Epithelial cell of proximal tubule (primary cell): ENCODE measurements at regions not wholly inside any gene's neighbourhood (a gene's known extent, or its start where the extent isn't known, plus 50 kb on each side); places are given as distances from the start of the nearest gene placed in this dataset.
"Not testable (repeated sequence)": the region's sequence is repeated elsewhere in the genome, so short reads cannot be mapped to it uniquely, and the experiment has no call there.

Experiments used
- DNase-seq: peaks from one replicate; pipeline ENCODE4 v3.0.0-alpha.2; 2011; ENCODE audit warnings: low read depth
- H3K4me3 ChIP-seq: 2 replicates; pipeline ENCODE4 v1.5.1; 2011; ENCODE audit warnings: low read depth, mild to moderate bottlenecking, low read length
- CTCF ChIP-seq: conservative IDR thresholded peaks from 2 replicates; pipeline ENCODE4 v1.5.1; 2012; ENCODE audit warnings: low read depth, mild to moderate bottlenecking, low read length

GRCh38 chr20:48403167-48403761, 424.5 kb downstream of the PREX1 start:
- TF ChIP-seq CTCF = no peak
- H3K4me3 ChIP-seq = no peak overlapping the region
- no peak for DNase-seq

- TF ChIP-seq CTCF = no peak
- no peak overlapping the region for H3K4me3 ChIP-seq
- DNase-seq = no peak
These were observed 426.4 kb downstream of the PREX1 start for GRCh38 chr20:48401359-48401758.

- no peak overlapping the region for H3K4me3 ChIP-seq
- TF ChIP-seq CTCF = no peak
- DNase-seq = no peak
These were observed 427.8 kb downstream of the PREX1 start for GRCh38 chr20:48400009-48400408.

GRCh38 chr20:48398506-48399449, 429.0 kb downstream of the PREX1 start:
- no peak for TF ChIP-seq CTCF
- no peak for DNase-seq

GRCh38 chr20:48396981-48397861, 430.6 kb downstream of the PREX1 start:
- not testable (repeated sequence) for DNase-seq, H3K4me3 ChIP-seq

More at GRCh38 chr20:48398506-48399449, 429.0 kb downstream of the PREX1 start:
- H3K4me3 ChIP-seq = no peak overlapping the region

GRCh38 chr20:48395816-48396546, 431.8 kb downstream of the PREX1 start:
- DNase-seq = no peak
- TF ChIP-seq CTCF = no peak
- H3K4me3 ChIP-seq = no peak overlapping the region
